ENCODE measurements at regions not wholly inside any gene's neighbourhood (a gene's known extent, or its start where the extent isn't known, plus 50 kb on each side); places are given as distances from the start of the nearest gene placed in this dataset.
A peak's percentile ranks its signal among the peaks of the same experiment; 100 is the strongest.

DNA sequence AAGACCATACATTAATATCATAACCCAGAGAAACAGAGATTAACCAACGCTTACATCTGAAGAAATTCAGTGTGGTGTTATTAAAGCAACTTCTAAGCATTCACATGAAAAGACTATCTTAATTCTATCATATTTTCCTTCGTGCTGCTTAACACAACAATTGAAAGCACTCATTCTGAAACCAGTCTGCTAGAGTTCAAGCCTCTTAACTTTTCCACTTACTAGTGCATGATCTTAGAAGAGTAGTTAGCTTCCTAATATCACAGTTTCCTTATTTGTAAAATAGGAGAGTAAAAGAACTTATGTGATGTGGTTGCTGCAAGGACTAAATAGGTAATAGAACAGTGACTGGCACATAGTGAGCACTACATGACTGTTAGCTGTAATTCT lies 379.3 kb downstream of the TRIM36 start:
- WGBS, 2 donors = 31 to 48% methylated on average over 2 of the region's 2 CpGs
- TF ChIP-seq, protein P1, sequence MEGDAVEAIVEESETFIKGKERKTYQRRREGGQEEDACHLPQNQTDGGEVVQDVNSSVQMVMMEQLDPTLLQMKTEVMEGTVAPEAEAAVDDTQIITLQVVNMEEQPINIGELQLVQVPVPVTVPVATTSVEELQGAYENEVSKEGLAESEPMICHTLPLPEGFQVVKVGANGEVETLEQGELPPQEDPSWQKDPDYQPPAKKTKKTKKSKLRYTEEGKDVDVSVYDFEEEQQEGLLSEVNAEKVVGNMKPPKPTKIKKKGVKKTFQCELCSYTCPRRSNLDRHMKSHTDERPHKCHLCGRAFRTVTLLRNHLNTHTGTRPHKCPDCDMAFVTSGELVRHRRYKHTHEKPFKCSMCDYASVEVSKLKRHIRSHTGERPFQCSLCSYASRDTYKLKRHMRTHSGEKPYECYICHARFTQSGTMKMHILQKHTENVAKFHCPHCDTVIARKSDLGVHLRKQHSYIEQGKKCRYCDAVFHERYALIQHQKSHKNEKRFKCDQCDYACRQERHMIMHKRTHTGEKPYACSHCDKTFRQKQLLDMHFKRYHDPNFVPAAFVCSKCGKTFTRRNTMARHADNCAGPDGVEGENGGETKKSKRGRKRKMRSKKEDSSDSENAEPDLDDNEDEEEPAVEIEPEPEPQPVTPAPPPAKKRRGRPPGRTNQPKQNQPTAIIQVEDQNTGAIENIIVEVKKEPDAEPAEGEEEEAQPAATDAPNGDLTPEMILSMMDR (IDR thresholded peaks at IDR 0.05) = no peak
- Histone ChIP-seq H3K4me3 (replicated peaks in 1 of 3) (no peak overlapping the region), H3K4me1 (no peaks in the 10 kb centered on the region), H3K27me3 (no peaks in the 10 kb centered on the region), H3K36me3 (no peaks in the 10 kb centered on the region), H3K27ac (no peak overlapping the region), H3K9me3 (no peaks in the 10 kb centered on the region)
- no peak for DNase-seq
- intact Hi-C loops (cut with DNase I) = no loop called here

DNA sequence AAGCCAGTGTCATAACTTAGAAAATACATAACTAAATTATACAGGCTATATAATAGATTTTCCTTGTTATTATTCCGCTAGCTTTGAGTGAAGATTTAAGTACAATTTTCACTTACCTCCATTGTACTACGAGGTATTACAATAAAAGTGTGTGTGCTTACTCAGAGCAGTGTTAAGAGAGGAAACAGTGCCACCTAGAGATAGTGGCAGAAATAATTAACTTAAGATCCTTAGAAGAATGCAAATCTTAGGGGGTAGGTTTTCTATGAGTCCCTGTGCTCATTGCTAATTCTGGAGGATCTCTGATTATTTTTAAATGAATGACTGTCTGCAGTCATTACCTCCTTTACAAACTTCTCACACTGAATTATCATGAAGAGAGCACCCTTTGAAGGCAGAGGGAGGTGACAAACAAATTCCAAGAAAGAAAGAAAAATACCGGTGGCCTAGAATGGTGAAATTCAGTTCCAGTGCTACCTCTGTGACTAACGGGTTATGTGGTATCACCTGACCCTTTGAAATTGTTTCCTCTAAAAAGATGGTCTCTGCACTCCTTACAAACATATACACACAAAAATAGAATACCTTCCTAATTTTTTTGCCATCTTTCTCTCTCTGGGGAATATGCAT lies 379.8 kb downstream of the TRIM36 start:
- WGBS, 2 donors = 33 to 42% methylated on average over 4 of the region's 4 CpGs
- DNase-seq = no peak
- H3K4me1 ChIP-seq = no peaks in the 10 kb centered on the region
- intact Hi-C loops (cut with DNase I) = no loop called here
- H3K4me3 ChIP-seq (replicated peaks in 1 of 3) = no peak overlapping the region
- no peak for TF ChIP-seq POLR2A (IDR thresholded peaks at IDR 0.05)
- TF ChIP-seq, protein P1 (IDR thresholded peaks at IDR 0.05) = peak in 3 of 6 experiments; percentile 11 to 41 (median 28)
- no peaks in the 10 kb centered on the region for H3K27me3 ChIP-seq
- no peaks in the 10 kb centered on the region for H3K9me3 ChIP-seq
- no peak overlapping the region for H3K27ac ChIP-seq
- no peaks in the 10 kb centered on the region for H3K36me3 ChIP-seq

DNA sequence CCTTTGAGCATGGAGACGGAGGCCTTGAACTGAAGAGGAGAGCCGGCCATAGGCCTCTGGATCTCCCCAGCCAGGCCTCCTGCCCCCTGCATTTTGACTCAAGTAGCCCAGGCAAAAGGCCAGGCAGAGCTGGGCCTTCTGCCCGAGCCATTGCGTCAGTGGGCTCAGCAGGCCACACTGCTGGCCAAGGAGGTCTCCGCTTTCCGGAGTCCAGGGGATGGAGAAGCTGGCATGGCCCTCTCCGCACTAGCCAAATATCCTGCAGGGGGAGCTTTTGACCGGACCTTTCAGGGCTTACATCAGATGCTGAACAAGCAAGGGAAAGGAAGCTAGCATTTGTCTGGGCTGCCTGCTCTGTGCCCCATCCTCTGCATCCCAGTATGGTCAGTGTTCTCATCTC lies 386.8 kb downstream of the TRIM36 start:
- Histone ChIP-seq H3K4me3 (replicated peaks in 1 of 3) (no peak overlapping the region), H3K4me1 (no peaks in the 10 kb centered on the region), H3K36me3 (no peaks in the 10 kb centered on the region), H3K9me3 (no peaks in the 10 kb centered on the region), H3K27ac (no peak overlapping the region), H3K27me3 (no peaks in the 10 kb centered on the region)
- intact Hi-C loops (cut with DNase I) = no loop called here
- no peak for TF ChIP-seq POLR2A (IDR thresholded peaks at IDR 0.05)
- TF ChIP-seq, protein P1 (IDR thresholded peaks at IDR 0.05) = no peak
- WGBS, 2 donors = 59 to 85% methylated on average over 2 to 8 of the region's 8 CpGs
- peak; percentile 16 to 62 for DNase-seq

DNA sequence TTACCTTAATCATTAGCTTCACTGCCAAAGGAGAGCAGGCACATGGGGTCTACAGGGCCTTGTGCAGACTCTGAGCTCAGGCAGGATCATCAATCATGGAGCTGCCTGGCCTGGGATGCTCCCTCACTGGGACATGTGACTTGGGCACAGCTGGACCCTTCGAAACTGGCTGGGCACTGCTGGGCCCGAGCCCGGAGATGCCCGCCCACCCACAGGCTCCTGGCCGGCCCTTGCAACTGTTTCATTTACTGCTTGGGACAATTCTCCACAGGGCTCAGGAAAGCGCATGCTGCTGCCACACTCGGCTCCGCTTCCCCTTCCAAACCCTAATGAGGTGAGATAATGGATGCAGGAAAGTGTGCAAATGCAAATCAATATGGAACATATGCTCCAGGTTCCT lies 387.5 kb downstream of the TRIM36 start:
- Histone ChIP-seq H3K27ac (no peak overlapping the region), H3K27me3 (no peaks in the 10 kb centered on the region), H3K9me3 (no peaks in the 10 kb centered on the region), H3K36me3 (no peaks in the 10 kb centered on the region), H3K4me3 (replicated peaks in 1 of 3) (no peak overlapping the region), H3K4me1 (no peaks in the 10 kb centered on the region)
- DNase-seq = no peak
- intact Hi-C loops (cut with DNase I) = no loop called here
- WGBS, 2 donors = 90 to 91% methylated on average over 8 of the region's 8 CpGs
- TF ChIP-seq POLR2A (IDR thresholded peaks at IDR 0.05) = no peak
- TF ChIP-seq, protein P1 (IDR thresholded peaks at IDR 0.05) = no peak

DNA sequence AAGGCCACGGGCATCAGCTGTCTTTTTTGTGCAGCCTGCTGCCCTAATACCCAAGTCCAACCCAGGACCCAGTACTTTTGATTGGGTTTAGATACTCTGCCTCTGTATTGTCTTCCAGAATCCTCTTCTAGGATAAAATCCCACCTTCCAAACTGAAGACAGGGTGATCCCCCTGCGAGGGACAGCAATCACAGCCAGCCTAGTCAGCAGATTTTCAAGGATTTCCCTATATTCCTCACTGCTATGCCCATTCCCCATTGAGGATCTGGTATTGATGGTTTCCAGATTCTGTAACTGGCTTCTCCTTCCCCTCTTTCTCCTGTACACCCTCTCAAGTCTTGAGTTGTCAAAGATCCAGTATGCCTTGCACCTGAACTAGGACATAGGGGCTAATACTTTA lies 389.4 kb downstream of the TRIM36 start:
- H3K9me3 ChIP-seq = no peaks in the 10 kb centered on the region
- H3K4me3 ChIP-seq (replicated peaks in 1 of 3) = no peak overlapping the region
- DNase-seq = no peak
- TF ChIP-seq, protein P1 (IDR thresholded peaks at IDR 0.05) = no peak
- no peak for TF ChIP-seq POLR2A (IDR thresholded peaks at IDR 0.05)
- H3K4me1 ChIP-seq = no peaks in the 10 kb centered on the region
- no peak overlapping the region for H3K27ac ChIP-seq
- 75 to 85% methylated on average over 2 of the region's 2 CpGs for WGBS, 2 donors
- intact Hi-C loops (cut with DNase I) = no loop called here
- no peaks in the 10 kb centered on the region for H3K36me3 ChIP-seq
- H3K27me3 ChIP-seq = no peaks in the 10 kb centered on the region
